ENCODE measurements at regions not wholly inside any gene's neighbourhood (a gene's known extent, or its start where the extent isn't known, plus 50 kb on each side); places are given as distances from the start of the nearest gene placed in this dataset.
"Not testable (repeated sequence)": the region's sequence is repeated elsewhere in the genome, so short reads cannot be mapped to it uniquely, and the experiment has no call there.

DNA sequence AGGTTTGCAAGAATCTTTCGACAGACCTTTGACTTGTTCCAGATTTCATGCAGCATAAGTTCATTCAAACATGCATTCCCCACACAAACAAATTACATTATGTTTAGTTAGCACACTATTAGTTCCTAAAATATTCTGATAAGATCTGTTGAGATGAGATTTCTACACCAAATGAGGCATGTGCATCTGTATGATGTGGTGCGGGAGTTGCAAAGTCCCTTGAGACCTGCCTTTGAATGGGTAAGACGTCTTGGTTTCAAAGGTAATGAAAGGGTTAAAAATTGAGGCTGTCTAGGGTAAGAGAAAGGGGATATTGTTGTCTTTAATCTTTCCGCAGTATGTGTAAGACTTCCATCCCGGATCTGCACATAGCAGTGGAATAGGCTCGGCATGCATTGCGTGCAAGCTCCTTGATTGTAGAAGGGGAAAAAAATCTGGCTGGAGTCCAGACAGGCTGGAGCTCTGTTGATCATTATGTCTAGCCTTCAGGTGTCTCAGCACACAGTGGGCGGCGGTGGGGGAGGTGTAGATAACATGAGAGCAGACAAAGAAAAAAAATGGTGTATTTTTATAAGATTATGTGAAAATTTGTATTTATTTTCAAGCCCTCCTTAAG lies 296.6 kb downstream of the PTPRC start:
- DNase-seq, result peak; percentile 95

- peak; percentile 56 for DNase-seq
Measured at GRCh38 chr1:198936371-198937083, 297.7 kb downstream of the PTPRC start.

DNA sequence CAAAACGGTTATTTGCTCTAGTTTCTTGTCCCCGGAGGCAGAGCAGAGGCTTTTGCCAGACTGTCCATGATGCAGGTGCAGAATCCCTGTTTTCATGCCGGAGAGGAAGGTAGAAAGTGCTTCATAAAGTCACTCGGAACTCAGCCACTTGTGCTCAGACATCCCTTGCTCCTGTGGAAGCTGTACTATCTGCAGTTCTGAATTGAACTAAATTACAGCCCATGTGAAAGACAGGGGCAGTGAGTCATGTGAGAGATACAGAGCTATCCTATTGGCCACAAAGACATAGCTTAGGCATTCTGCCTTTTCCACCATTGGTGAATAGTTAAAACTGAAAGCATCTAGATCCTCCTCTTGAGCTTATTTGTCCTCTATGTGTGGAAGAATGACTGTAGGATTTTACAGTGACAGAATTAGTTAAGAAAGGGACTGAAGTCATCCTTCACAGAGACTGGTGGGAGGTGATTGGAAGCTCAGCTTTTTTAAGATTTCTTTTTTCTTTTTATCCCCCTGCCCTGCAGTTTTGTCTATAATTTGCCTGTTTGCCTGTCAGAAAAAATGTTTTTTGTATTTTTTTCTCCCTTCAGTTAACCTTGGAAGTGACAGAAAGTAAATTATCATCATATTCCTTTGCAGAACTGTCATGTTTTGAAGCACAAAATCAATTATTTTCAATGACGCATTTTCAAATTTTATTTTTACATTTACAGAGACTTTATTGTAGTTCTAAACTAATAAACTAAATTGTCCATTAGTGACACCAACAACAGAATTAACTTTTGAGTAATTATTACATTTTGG lies 298.6 kb downstream of the PTPRC start:
- peak; percentile 92 for DNase-seq

DNA sequence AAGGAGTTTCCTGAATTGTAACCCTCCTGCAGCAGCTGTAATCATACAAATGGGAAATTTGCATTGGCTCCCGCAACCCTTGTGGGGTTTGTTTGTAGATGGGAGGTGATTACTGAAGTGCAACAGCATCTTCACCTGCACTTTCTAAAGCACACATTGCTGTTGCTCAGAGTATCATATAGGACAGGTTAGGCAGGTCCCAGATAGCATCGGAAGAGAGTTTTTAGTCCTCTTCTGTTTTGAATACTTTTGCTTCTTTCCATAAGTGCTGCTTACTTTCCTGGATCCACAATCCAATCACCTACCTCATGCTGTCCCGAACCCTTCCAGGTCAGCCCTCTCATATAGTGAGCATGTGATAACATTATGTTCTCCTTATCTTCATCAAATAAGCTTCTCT lies 300.4 kb downstream of the PTPRC start:
- DNase-seq, result no peak

DNA sequence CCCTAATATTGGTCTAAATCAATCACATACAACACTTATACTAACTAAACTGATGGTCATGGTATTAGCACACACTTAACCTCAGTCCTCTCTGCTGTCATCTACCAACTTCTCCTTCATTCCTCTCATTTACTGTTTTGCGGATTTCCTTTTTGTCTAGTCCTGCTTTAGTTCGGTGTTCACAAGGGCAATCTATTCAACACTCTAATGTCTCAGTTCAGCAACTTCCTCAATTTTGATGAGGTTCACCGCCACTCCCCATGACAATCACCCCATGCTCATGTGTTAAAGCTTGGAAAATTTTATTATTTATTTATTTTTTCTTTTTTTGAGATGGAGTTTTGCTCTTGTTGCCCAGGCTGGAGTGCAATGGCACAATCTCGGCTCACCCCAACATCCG lies 301.1 kb downstream of the PTPRC start:
- DNase-seq, result no peak

GRCh38 chr1:198942466-198942865 lies 303.6 kb downstream of the PTPRC start:
- no peak for DNase-seq

DNA sequence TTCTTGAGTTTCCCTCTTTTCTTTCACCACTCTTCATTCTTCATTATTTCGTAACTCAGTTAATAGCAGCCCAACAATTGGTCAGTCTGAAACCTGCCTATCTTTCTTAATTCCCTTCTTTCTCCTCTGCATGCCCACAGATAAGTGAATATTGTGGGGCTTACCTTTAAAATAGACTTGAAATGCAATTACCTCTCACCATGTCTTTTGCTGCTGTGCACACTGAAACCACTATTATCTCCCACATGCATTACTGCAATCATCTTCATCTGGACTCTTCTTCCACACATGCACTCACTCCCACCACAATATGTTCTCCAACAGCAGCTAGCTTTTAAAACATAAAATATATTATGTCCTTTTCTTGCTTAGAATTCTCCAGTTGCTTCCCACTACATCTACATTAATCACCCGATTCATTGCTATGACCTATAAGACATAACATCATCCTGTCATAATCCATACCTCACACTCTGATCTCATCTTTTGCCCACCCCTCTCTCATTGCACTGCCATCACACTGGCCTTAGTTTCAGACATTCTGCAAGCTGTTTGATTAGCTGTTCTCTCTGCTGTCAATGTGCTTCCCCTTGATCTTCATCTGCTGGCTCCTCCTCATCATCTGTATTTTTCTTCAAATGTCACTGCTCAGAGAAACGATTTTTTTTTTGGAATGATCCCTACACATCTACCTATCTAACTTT lies 304.8 kb downstream of the PTPRC start:
- no peak for DNase-seq

GRCh38 chr1:198947456-198947855 lies 308.6 kb downstream of the PTPRC start:
- no peak for DNase-seq

GRCh38 chr1:198948895-198949659 lies 310.2 kb downstream of the PTPRC start:
- no peak for DNase-seq

DNA sequence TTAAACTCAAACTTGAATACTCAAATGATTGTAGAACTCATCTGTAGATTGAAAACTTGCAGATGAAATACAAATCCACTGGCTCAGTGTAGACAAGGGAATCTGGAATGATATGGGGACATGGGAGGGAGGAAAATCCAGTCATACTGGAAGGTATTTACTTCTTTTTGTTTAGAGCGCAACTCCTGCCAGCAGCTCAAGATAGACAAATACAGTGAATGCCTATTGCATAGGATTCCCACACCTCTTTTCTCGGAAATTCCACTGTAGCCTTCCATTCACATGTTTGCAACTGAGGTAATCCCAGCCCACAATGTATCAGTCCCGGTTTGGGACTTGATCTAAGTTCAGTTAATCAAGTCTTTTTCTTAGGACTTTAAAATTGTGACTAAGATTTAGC lies 311.2 kb downstream of the PTPRC start:
- DNase-seq, result no peak

- DNase-seq, result no peak
Measured at GRCh38 chr1:198955085-198955484, 316.2 kb downstream of the PTPRC start.

GRCh38 chr1:198957044-198957443 lies 318.2 kb downstream of the PTPRC start:
- no peak for DNase-seq

DNA sequence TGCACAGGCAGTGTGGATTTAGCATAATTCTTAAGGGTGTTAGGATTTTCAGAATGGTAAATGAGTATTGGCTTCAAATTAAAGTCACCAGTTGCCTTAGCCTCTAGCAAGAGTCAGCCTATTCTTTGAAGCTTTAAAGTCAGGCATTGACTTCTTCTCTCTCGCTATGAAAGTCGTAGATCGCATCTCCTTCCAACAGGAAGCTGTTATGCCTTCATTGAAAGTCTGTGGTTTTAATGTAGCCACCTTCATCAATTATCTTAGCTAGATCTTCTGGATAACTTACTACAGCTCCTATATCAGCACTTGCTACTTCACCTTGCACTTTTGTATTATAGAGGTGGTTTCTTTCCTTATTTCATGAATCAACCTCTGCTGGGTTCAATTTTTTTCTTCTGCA lies 320.2 kb downstream of the PTPRC start:
- no peak for DNase-seq

- DNase-seq, result no peak
Measured at GRCh38 chr1:198959676-198960075, 320.8 kb downstream of the PTPRC start.

DNA sequence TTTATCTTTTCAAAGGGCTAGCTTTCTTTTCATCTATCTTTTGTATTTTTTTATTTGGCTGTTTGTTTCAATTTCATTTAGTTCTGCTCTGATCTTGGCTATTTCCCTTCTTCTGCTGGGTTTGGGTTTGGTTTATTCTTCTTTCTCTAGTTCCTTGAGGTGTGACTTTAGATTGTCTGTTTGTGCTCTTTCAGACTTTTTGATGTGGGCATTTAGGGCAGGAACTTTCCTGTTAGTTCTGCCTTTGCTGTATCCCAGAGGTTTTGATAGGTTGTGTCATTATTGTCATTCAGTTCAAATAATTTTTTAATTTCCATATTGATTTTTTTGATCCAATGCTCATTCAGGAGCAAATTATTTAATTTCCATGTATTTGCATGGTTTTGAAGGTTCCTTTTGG lies 325.0 kb downstream of the PTPRC start:
- DNase-seq, result not testable (repeated sequence)

DNA sequence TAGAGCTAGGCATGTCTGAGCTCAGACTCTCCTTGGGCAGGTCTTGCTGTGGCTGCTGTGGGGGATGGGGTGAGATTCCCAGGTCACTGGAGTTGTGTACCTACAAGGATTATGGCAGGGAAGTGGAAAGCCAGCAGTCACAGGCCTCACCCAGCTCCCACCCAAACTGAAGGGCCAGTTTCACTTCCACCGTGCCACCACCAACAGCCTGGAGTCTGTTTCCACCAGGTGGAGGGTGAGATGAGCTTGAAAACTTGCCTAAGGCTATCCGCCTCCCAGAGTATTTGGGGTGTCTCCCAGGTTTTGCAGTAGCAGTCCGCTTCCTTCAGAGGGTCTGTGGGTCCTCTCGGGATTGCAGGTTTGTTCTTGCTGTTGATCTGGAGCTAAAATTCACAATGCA lies 327.7 kb downstream of the PTPRC start:
- DNase-seq, result no peak

DNA sequence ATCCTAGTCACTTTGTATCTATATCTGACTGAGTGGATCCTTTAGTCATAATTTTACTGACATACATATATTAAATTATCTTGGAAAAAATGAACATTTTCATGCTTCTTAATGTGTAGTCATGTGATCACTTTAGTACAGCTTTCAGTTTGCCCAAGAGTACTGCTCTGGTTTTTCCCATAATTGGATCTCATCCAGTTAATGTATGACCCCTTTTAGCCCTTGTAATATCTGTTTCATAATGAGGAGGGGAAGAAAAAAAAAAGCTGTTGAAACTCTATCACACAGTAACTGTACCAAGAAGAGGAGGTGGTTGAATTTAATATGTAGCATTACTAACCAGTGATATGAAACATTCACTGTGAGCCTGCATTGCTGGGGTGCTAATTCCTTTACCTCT lies 328.7 kb downstream of the PTPRC start:
- no peak for DNase-seq

GRCh38 chr1:198968866-198969265 lies 330.0 kb downstream of the PTPRC start:
- no peak for DNase-seq

- no peak for DNase-seq
Measured at GRCh38 chr1:198969981-198970380, 331.1 kb downstream of the PTPRC start.

DNA sequence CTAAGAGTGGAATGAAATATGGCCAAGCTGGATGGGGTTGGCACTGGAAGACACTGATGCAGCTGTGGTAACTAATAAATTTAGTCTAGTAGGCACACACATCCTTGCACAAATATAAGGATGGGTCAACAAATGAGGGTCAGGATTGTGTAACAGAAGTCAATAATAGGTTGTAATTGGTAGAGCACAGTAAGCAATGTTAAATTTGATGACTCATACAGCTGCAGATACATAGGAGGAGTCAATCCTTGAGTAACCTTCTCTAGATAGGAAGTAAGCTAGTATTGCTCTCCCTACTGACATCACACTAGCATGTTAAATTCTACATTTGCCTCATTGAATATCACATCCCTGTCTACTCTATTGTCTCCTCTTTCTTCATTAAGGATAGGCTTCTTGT lies 332.1 kb downstream of the PTPRC start:
- peak; percentile 34 for DNase-seq

- no peak for DNase-seq
Measured at GRCh38 chr1:198977909-198978308, 339.1 kb downstream of the PTPRC start.

DNA sequence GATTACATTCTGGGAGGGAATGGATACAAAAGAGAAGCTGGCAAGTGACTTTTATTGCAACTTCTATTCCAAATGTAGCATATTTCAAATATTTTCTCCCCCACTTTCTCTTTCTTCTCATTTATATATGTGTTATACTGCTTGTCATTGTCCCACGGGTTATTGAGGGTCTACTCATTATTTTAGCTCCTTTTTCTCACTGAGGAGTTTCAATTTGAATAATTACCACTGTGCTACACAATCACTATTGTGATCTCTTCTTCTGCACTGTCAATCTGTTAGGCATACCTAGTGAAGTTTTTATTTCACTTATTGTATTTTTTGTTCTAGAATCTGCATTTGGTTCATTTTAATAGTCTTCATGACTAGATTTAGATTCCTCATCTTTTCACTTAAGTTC lies 339.7 kb downstream of the PTPRC start:
- DNase-seq, result no peak

GRCh38 chr1:198986036-198986435 lies 347.2 kb downstream of the PTPRC start:
- DNase-seq, result no peak
